NCI-H1105 treated with DMSO at 0.1 percent for 48 hours (cell line): ENCODE measurements at regions not wholly inside any gene's neighbourhood (a gene's known extent, or its start where the extent isn't known, plus 50 kb on each side); places are given as distances from the start of the nearest gene placed in this dataset.

Source experiments
- DNase-seq: peaks from one replicate; lab custom pipeline; 2025; lab: John Stamatoyannopoulos, UW

DNA sequence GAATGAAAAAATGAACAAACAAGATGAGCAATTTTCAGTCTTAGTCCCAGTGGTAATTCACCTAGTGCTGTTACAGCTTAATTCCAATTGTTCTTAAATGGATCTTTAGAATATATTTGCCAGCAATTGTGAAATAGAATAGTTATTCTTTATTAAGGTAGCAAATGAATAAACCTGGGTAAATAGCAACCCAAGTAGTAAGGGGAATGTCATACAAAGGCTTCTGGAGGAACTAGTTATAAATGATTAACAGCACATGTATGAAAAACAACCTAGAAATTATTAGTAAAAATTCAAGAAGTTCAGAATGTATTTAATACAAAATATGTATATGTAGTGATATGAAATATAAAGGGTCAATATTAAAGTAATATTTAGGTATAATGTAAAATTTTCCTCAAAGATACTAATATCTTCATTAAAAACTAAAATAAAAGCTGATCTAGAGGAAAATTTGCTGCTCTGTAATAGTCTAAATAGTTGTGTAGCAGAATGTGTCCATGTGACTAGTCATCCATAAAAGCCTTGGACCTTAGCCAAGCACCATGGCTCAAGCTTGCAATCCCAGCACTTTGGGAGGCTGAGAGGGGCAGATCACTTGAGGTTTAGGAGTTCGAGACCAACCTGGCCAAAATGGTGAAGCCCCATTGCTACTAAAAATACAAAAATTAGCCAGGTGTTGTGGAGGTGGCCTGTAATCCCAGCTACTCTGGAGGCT is 535.9 kb upstream of the ATXN8OS start:
- no peak for DNase-seq

GRCh38 chr13:69567514-69567913 is 540.1 kb upstream of the ATXN8OS start:
- DNase-seq = no peak

GRCh38 chr13:69566104-69566716 is 541.4 kb upstream of the ATXN8OS start:
- no peak for DNase-seq

- DNase-seq = no peak
Observed at GRCh38 chr13:69565334-69565733, 542.3 kb upstream of the ATXN8OS start.

- DNase-seq = no peak
Observed at GRCh38 chr13:69556540-69557196, 551.0 kb upstream of the ATXN8OS start.

DNA sequence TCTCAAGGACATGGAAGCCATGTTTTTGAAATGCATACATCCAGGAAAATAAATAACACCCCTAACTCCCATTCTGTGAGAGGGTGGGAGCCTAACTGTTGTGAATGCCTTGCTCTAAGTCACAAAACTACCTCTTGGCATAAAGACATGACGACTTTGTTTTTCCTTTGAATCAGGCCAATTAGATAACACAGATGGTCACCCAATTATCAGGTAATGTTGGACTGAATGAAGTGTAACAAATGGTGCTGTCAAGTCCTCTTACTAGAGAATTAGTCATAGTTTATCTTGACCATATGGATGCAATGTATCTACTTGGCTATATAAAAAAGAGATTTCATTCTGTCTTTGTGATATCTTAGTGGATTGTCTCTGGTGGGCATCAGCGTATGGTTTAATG is 553.6 kb upstream of the ATXN8OS start:
- no peak for DNase-seq

DNA sequence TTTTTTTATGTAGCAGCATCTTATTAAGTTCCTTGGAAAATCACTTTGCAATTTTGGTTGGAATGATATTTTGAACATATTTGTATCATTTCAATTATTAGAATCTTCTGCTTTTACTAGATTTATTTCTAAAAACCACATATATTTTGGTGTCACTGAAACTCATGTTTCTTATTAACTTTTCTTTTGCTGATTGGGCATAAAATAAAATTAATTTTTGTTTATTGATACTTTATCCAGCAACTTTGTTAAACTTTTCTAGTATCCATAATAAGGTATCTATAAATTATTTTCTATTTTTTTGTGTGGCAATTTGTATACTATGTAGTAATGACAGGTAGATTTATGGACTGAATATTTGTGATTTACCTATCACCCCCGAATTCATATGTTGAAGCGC is 556.4 kb upstream of the ATXN8OS start:
- DNase-seq = no peak

- DNase-seq = no peak
Observed at GRCh38 chr13:69547780-69548179, 559.8 kb upstream of the ATXN8OS start.

DNA sequence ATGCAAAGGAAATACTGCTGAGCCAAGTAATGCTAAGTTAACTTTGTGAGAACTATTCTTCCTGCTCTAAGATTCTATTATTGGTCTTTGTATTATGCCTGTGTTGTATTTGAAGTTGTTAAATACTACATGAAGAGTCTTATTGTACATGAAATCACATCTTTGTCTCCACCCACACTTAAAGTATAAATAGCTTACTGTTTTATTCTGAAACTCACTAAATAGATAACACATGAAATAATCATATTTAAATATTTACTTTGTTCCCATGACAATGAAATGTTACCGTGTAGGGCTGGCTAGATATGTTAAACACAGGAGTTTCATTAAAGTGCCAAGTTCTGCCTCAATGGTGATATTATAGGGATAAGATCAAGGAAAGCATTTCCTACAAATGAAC is 562.1 kb upstream of the ATXN8OS start:
- DNase-seq = no peak

GRCh38 chr13:69524459-69525150 is 583.0 kb upstream of the ATXN8OS start:
- no peak for DNase-seq

DNA sequence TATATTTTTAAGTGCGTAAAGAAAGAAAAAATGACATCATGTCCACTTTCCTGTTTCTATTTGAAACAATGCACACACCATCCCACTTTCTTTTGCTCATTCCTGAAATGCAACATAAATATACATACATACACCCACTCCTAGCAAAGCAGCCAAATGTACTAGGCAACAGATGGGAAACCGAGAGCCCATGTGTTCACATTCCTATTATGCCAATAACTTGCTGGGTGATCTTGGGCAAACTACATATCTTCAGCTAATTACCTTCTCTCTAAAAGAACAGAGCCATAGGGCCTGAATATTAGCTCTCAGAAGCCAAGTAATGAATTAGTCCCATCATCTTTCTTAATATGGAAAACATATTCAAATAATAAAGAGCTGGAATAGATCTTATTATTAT is 610.6 kb upstream of the ATXN8OS start:
- no peak for DNase-seq

GRCh38 chr13:69495096-69495495 is 612.5 kb upstream of the ATXN8OS start:
- no peak for DNase-seq

DNA sequence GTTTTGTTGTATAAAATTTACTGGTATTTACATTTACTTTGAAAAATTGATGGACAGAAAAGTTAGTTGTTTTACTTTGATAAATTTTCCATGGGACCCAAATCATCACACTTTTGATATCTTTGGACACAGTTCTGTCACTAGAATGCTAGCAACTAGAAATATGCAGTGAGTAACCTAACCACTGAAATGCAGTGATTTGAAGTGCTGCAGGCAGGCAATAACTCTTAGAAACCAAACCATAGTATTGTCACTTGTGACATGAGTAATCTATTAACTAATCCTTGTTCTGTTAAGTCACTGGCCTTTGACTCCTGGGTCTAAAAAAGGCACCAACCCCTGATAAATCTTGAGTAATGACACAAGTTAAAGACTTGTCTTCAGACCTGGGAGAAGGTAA is 620.0 kb upstream of the ATXN8OS start:
- no peak for DNase-seq

GRCh38 chr13:69485991-69486592 is 621.5 kb upstream of the ATXN8OS start:
- no peak for DNase-seq

- DNase-seq = no peak
Observed at GRCh38 chr13:69477451-69477850, 630.2 kb upstream of the ATXN8OS start.

GRCh38 chr13:69474011-69474685 is 633.5 kb upstream of the ATXN8OS start:
- DNase-seq = no peak

DNA sequence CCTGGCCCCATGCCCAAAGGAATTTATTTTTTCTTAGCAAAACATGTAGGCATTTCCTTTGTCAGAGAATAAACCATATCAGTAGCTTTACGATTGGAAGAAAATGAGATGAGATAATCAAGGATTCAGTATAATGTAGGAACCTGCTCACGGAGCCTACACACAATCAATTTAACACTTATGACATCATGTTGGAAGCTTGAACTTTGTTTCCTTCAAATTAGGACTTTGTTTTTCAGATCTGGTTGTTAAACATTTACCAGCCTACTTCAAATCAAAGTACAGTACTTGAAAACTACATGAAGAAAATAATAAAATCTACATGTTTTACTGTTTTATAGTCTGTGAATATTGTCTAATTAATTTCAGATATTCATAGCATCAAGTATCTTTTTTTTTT is 639.0 kb upstream of the ATXN8OS start:
- DNase-seq = no peak

DNA sequence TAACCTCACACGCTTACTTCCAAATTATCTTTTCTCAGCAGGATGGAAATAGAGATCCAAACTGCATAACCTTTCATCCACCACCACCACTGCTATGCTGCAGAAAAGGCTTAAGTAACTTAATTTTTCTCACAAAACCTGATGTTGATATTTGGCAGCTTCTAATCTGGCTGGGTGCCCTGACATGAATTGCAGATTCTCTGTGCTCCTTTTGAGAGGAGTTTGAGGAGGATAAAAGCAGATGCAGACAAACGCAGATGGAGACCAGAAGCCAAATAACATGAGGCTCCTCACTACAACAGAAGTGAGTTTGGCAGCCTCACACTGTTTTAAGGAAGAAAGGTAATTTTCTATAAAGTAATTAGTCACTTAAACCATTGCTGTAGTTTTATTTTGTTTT is 646.2 kb upstream of the ATXN8OS start:
- peak; percentile 19 for DNase-seq

DNA sequence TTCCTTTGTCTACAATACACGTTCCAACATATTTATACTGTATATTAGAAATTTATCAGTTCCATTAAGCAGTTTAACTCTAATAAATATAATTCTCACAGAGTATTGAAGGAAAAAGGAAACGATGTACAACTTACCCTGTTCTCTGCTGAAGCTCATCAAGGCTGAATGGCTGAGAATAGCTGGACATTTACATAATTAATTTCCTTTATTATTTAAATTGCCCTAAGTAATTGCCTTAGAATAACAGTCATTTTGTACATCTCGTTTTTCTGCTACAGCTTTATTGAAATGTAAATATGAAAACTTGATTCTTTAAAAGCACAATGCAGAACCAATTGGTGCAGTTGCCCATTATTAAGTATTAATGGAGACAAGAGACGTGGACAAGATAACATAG is 648.3 kb upstream of the ATXN8OS start:
- DNase-seq = no peak

- DNase-seq = peak; percentile 29
Observed at GRCh38 chr13:69458013-69458412, 649.6 kb upstream of the ATXN8OS start.

- no peak for DNase-seq
Observed at GRCh38 chr13:69450245-69450644, 657.4 kb upstream of the ATXN8OS start.

DNA sequence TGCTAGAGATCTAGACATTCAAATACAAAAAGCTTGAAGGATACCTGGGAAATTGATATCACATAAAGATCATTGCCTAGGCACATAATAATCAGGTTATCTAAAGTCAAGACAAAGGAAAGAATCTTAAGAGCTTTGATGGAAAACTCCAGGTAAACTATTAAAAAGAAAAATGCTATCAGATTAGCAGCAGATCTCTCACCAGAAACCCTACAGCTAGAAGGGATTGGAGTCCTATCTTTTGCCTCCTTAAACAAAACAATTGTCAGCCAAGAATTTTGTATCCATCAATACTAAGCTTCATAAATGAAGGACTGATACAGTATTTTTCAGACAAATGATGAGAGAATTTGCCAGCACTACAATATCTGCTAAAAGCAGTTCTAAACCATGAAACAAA is 682.4 kb upstream of the ATXN8OS start:
- DNase-seq = no peak
